ENCODE measurements at regions not wholly inside any gene's neighbourhood (a gene's known extent, or its start where the extent isn't known, plus 50 kb on each side); places are given as distances from the start of the nearest gene placed in this dataset.

- H3K27me3 ChIP-seq (ENCODE audit: insufficient read depth, poor library complexity, severe bottlenecking) = no peaks in the 10 kb centered on the region
- ATAC-seq (ENCODE audit: low read depth) (no peak), DNase-seq (ENCODE audit: low spot score) (no peak)
- no peak overlapping the region for H3K4me3 ChIP-seq (ENCODE audit: severe bottlenecking)
- peaks cover 2% of the 10 kb centered on the region for H3K4me1 ChIP-seq (ENCODE audit: insufficient read depth, poor library complexity, severe bottlenecking)
- no peak for TF ChIP-seq CTCF (IDR thresholded peaks at IDR 0.05; ENCODE audit: poor library complexity, severe bottlenecking)
- H3K27ac ChIP-seq (ENCODE audit: poor library complexity, severe bottlenecking) = no peak overlapping the region
- H3K36me3 ChIP-seq (ENCODE audit: low read depth) = no peaks in the 10 kb centered on the region
- no peaks in the 10 kb centered on the region for H3K9me3 ChIP-seq (ENCODE audit: severe bottlenecking)
Observed at GRCh38 chr1:234899041-234899729, 229.5 kb downstream of the TOMM20 start.

DNA sequence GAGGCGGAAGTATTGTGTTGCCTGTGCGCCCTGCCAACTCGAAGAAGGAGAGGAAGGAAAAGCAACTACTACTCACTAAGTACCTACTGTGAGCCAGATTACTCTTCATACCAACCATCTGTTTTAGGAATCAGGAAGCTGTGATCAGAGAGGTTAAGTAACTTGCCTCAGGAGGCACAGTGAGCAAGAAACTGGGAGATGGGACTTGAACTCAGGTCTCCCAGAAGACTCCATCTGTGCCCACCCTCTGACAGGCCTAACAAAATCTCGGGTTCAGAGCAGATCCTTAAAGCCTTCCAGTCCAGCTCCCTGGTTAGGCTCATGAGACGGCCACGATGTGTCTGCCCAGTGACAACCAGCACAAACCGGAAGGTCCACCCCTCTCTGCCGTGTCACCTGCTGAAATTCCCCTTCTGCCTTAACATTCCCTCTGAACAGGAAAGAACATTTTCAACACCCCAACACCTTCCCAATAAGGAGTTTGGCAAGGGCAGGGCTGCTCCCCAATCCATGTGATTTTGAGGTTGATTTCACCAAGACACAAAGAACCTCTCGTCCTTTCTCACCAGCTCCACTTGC lies 230.1 kb downstream of the TOMM20 start:
- H3K27ac ChIP-seq (ENCODE audit: poor library complexity, severe bottlenecking) = no peak overlapping the region
- TF ChIP-seq CTCF (IDR thresholded peaks at IDR 0.05; ENCODE audit: poor library complexity, severe bottlenecking) = no peak
- no peaks in the 10 kb centered on the region for H3K36me3 ChIP-seq (ENCODE audit: low read depth)
- H3K4me1 ChIP-seq (ENCODE audit: insufficient read depth, poor library complexity, severe bottlenecking) = peaks cover 4% of the 10 kb centered on the region
- DNase-seq (ENCODE audit: low spot score) (no peak), ATAC-seq (ENCODE audit: low read depth) (no peak)
- no peaks in the 10 kb centered on the region for H3K9me3 ChIP-seq (ENCODE audit: severe bottlenecking)
- no peak overlapping the region for H3K4me3 ChIP-seq (ENCODE audit: severe bottlenecking)
- H3K27me3 ChIP-seq (ENCODE audit: insufficient read depth, poor library complexity, severe bottlenecking) = no peaks in the 10 kb centered on the region

GRCh38 chr1:234897754-234898454 lies 230.7 kb downstream of the TOMM20 start:
- ATAC-seq (ENCODE audit: low read depth) = no peak
- DNase-seq (ENCODE audit: low spot score) = no peak
- no peaks in the 10 kb centered on the region for H3K27me3 ChIP-seq (ENCODE audit: insufficient read depth, poor library complexity, severe bottlenecking)
- H3K4me1 ChIP-seq (ENCODE audit: insufficient read depth, poor library complexity, severe bottlenecking) = peaks cover 4% of the 10 kb centered on the region
- H3K27ac ChIP-seq (ENCODE audit: poor library complexity, severe bottlenecking) = no peak overlapping the region
- TF ChIP-seq CTCF (IDR thresholded peaks at IDR 0.05; ENCODE audit: poor library complexity, severe bottlenecking) = no peak
- no peak overlapping the region for H3K4me3 ChIP-seq (ENCODE audit: severe bottlenecking)
- H3K9me3 ChIP-seq (ENCODE audit: severe bottlenecking) = no peaks in the 10 kb centered on the region
- H3K36me3 ChIP-seq (ENCODE audit: low read depth) = no peaks in the 10 kb centered on the region

DNA sequence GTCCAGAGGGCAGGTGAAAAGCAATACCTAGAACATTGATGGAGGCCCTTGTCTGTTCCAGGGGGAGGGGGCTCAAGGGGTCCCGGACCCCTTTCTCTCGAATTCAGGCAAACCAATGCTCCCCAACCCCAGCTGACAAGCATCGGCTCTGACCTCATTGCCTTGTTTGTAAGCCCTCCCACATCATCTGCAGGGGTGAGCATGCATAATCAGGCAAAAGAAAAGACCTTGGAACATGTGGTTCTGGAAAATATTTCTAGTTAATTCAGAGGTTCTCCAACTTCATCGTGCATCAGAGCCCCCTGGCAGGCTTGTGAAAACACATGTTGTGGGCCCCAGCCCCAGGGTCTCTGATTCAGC lies 231.3 kb downstream of the TOMM20 start:
- TF ChIP-seq CTCF (IDR thresholded peaks at IDR 0.05; ENCODE audit: poor library complexity, severe bottlenecking) = no peak
- Histone ChIP-seq H3K27ac (ENCODE audit: poor library complexity, severe bottlenecking) (no peak overlapping the region), H3K4me1 (ENCODE audit: insufficient read depth, poor library complexity, severe bottlenecking) (peaks cover 4% of the 10 kb centered on the region), H3K27me3 (ENCODE audit: insufficient read depth, poor library complexity, severe bottlenecking) (no peaks in the 10 kb centered on the region), H3K36me3 (ENCODE audit: low read depth) (no peaks in the 10 kb centered on the region), H3K9me3 (ENCODE audit: severe bottlenecking) (no peaks in the 10 kb centered on the region), H3K4me3 (ENCODE audit: severe bottlenecking) (no peak overlapping the region)
- ATAC-seq (ENCODE audit: low read depth) = no peak
- no peak for DNase-seq (ENCODE audit: low spot score)
